Activated naive CD4-positive, alpha-beta T cell treated with anti-CD3 and anti-CD28 coated beads, Interleukin-2, amount 10 ng/mL, durations not matched to agents 7 days and 5 days (primary cell): ENCODE measurements at regions not wholly inside any gene's neighbourhood (a gene's known extent, or its start where the extent isn't known, plus 50 kb on each side); places are given as distances from the start of the nearest gene placed in this dataset.
A peak's percentile ranks its signal among the peaks of the same experiment; 100 is the strongest.

Source experiments
- CTCF ChIA-PET: fragments of 350-600 bp; sonication (Branson Sonifier 250); formaldehyde crosslinking; loops from one replicate; lab custom pipeline; 2021; ENCODE audit warnings: antibody characterized with exemption; lab: Charles Lee
- DNase-seq: peaks from one replicate; pipeline ENCODE4 v3.0.0-alpha.2; 2020
- H3K27ac Mint-ChIP-seq: one replicate; pipeline ENCODE4 v1.8.0; 2021; ENCODE audit warnings: mild to moderate bottlenecking, moderate library complexity, mixed read lengths
- H3K27me3 Mint-ChIP-seq: one replicate; pipeline ENCODE4 v1.8.0; 2021; ENCODE audit warnings: mild to moderate bottlenecking, mixed read lengths
- H3K36me3 Mint-ChIP-seq: one replicate; pipeline ENCODE4 v1.8.0; 2021; ENCODE audit warnings: mixed read lengths
- H3K4me1 Mint-ChIP-seq: one replicate; pipeline ENCODE4 v1.8.0; 2021; ENCODE audit warnings: mixed read lengths
- H3K4me3 Mint-ChIP-seq: one replicate; pipeline ENCODE4 v1.8.0; 2021; ENCODE audit warnings: mild to moderate bottlenecking, moderate library complexity, mixed read lengths
- H3K9me3 Mint-ChIP-seq: one replicate; pipeline ENCODE4 v1.8.0; 2021; ENCODE audit warnings: mixed read lengths

DNA sequence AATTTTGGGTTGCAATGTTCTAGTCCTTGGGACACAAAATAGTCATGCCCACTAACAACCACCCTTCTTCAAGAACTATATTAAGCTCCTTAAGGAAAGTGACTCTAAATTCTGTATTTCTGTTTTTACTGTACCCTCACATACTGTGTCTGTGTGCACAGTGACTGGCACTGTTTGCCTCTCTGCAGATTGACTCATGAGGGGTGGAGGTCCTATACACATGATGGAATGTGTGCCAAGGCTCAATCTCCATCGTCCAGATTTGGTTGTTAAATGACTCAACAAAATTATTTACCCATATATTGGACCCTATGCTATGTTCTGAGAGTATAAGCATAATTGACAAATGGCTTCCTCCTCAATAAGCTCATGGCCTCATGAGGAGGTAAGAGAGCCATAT, 126.6 kb upstream of the CWC22 start:
- Mint-ChIP-seq H3K36me3 (no peaks in the 10 kb centered on the region), H3K4me1 (no peaks in the 10 kb centered on the region), H3K4me3 (no peak overlapping the region), H3K9me3 (no peaks in the 10 kb centered on the region), H3K27me3 (no peaks in the 10 kb centered on the region), H3K27ac (no peak overlapping the region)
- CTCF ChIA-PET, result interaction anchor here (0.7 kb wide), 1 partner anchor 1668 kb away, joined by 3 read pairs; no protein-coding TSS in a partner anchor
- DNase-seq, result no peak

DNA sequence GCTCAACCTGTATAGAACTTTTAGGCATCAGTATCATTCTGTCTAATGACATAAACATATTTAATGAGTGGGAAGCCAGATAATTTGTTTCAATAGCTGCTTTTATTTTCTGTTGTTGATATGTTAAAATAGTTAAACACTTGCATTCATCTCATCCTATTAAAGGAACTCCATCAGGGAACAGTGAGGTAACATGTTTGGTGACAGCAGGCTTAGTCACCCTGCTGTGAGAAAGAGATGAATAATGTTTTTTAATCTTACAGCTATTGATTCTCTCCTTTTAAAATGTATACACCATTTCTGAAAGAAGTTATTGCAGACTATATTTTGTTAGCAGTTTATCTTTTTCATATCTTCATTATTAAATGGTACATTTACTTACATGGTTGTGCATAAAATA, 123.3 kb upstream of the CWC22 start:
- H3K4me1 Mint-ChIP-seq, result no peaks in the 10 kb centered on the region
- peaks cover 10% of the 10 kb centered on the region for H3K27me3 Mint-ChIP-seq
- no peaks in the 10 kb centered on the region for H3K9me3 Mint-ChIP-seq
- H3K4me3 Mint-ChIP-seq, result no peak overlapping the region
- no peak overlapping the region for H3K27ac Mint-ChIP-seq
- H3K36me3 Mint-ChIP-seq, result no peaks in the 10 kb centered on the region
- DNase-seq, result no peak
- CTCF ChIA-PET, result no interaction called here

DNA sequence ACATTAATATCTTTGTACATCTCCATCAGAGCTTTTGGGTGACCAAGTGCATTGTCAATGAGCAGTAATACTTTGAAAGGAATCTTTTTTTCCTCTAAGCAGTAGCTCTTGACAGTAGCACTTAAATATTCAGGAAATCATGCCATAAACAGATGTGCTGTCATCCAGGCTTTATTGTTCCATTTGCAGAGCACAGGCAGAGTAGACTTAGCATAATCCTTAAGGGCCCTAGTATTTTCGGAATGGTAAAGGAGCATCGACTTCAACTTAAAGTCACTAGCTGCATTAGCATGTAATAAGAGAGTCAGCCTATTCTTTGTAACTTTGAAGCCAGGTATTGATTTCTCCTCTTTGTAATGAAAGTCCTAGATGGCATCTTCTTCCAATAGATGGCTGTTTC, 121.8 kb upstream of the CWC22 start:
- no peak for DNase-seq
- H3K4me3 Mint-ChIP-seq, result no peak overlapping the region
- H3K36me3 Mint-ChIP-seq, result no peaks in the 10 kb centered on the region
- no peaks in the 10 kb centered on the region for H3K9me3 Mint-ChIP-seq
- H3K27ac Mint-ChIP-seq, result no peak overlapping the region
- CTCF ChIA-PET, result interaction anchor here (1.6 kb wide), 1 partner anchor 930 kb away, joined by 6 read pairs; no protein-coding TSS in a partner anchor
- H3K27me3 Mint-ChIP-seq, result peaks cover 11% of the 10 kb centered on the region
- no peaks in the 10 kb centered on the region for H3K4me1 Mint-ChIP-seq

DNA sequence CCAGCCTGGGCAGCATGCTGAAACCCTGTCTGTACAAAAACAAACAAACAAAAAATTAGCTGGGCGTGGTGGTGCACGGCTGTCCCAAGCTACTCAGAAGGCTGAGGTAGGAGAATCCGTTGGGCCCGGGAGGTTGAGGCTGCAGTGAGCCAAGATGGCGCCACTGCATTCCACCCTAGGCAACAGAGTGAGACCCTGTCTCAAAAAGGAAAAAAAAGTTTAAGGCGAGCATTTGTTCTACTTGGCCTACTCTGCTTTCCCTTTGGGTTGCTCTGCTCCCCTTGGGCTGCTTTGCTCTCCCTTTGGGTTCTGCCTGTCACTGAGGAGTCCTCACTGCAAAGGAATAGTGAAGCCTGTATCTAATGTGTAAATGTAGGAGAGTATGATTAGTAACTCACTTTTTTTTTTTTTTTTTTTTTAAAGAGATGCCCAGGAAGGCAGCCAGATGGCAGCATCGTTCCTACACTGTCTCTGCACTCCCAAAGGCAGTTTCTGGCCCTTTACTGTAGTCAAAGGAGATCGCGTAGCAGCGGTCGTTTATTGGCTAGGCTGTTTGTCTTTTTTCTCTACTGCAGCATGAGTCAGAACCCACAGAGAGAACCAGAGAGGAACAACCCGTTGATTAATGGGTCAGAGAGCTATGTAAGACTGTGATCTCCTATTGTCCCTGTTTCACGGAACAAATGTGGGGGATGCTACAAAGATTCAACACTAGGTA, 118.3 kb upstream of the CWC22 start:
- H3K27me3 Mint-ChIP-seq, result peaks cover 11% of the 10 kb centered on the region
- H3K4me3 Mint-ChIP-seq, result no peak overlapping the region
- no peaks in the 10 kb centered on the region for H3K36me3 Mint-ChIP-seq
- H3K27ac Mint-ChIP-seq, result no peak overlapping the region
- no peaks in the 10 kb centered on the region for H3K4me1 Mint-ChIP-seq
- peak; percentile 52 for DNase-seq
- no peaks in the 10 kb centered on the region for H3K9me3 Mint-ChIP-seq
- CTCF ChIA-PET, result interaction anchor here (0.6 to 3.9 kb wide), 4 partner anchors 11 to 934 kb away, joined by 3 to 37 read pairs (median 10); no protein-coding TSS in a partner anchor

DNA sequence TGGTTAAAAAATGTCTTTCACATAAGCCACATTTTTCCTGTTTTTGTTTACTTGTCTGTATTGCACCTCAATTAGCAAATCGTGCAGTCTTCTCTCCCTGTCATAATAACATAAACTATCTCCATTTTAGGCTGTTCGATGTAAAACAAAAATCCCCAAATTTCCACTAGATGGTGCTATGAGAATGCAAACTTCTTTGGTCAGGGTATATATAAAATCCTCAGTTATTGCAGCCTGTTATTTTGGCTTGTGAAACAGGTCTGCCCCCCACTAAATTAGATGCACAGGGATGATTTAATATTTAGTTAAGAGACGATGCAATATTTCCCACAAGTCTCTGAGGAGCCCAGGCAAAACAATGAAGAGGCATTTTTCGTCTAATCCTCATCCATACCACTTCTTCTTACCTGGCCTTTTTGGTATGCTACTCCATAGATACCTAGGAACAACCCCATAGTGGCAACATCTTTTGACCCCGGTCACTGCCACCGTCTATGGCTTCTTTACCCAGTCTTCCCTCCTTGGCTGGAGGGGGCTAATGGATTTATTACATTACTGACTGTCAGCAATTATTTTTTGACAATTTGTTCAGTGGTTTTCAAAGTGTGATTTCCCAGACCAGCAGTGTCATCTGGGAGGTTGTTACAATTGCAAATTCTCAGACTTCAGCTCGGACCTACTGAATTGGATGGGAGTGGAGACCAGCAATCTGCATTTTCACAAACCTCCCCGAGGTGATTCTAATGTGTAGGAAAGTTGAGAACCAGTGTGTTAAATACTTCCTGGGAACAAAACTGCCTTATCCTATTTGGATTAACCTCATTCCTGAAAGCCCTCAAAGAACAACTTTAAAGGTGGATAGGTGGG, 117.4 kb upstream of the CWC22 start:
- Mint-ChIP-seq H3K27ac (no peak overlapping the region), H3K36me3 (no peaks in the 10 kb centered on the region), H3K4me3 (no peak overlapping the region), H3K4me1 (no peaks in the 10 kb centered on the region), H3K9me3 (no peaks in the 10 kb centered on the region), H3K27me3 (peaks cover 11% of the 10 kb centered on the region)
- no peak for DNase-seq
- CTCF ChIA-PET, result interaction anchor here (0.6 to 3.9 kb wide), 6 partner anchors 11 to 1372 kb away, joined by 3 to 37 read pairs (median 4); no protein-coding TSS in a partner anchor

DNA sequence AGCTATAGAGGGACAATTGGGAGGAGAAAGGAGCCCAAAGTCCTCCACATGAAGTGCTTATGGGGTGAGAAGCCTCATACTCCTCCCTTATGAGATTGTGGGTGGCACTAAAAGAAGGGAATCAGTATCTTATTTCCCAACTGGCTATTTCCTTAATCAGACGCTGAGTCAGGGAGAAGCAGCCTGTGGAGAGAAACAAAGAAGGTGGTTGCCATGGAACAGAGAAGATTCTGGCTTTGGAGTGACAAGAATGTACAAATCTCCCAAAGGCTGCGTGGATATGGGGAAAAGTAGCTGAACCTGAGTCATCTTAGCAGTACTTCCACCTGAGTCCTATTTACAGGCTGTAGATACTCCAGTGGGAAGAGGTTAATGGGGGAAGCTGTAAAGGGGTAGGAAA, 115.8 kb upstream of the CWC22 start:
- Mint-ChIP-seq H3K4me1 (no peaks in the 10 kb centered on the region), H3K36me3 (no peaks in the 10 kb centered on the region), H3K9me3 (no peaks in the 10 kb centered on the region), H3K27me3 (peaks cover 15% of the 10 kb centered on the region), H3K4me3 (no peak overlapping the region), H3K27ac (no peak overlapping the region)
- CTCF ChIA-PET, result interaction anchor here (0.7 to 3.9 kb wide), 4 partner anchors 9 to 944 kb away, joined by 3 to 37 read pairs (median 12); no protein-coding TSS in a partner anchor
- no peak for DNase-seq

DNA sequence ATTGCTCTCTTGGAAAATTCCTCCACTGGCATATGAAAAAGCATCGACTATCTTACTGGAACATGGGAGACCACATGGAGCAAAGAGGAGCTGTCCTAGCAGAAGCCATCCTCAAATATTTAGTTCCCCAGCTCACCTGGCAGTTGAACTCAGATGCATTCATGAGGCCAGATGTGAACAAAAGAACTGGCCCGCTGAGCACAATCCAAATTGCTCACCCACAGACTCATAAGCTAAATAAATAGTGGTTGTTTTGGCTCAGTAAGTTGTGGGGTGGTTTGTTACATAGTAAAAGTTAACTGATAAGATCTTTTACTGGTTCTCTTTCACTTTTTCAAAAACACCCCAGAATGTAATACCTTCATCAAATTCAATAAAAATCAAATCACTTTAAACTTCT, 108.6 kb upstream of the CWC22 start:
- DNase-seq, result no peak
- H3K27ac Mint-ChIP-seq, result no peak overlapping the region
- no peaks in the 10 kb centered on the region for H3K9me3 Mint-ChIP-seq
- no peaks in the 10 kb centered on the region for H3K36me3 Mint-ChIP-seq
- no peaks in the 10 kb centered on the region for H3K4me1 Mint-ChIP-seq
- peaks cover 4% of the 10 kb centered on the region for H3K27me3 Mint-ChIP-seq
- no peak overlapping the region for H3K4me3 Mint-ChIP-seq
- CTCF ChIA-PET, result interaction anchor here (3.3 kb wide), 1 partner anchor 9 kb away, joined by 18 read pairs; no protein-coding TSS in a partner anchor

DNA sequence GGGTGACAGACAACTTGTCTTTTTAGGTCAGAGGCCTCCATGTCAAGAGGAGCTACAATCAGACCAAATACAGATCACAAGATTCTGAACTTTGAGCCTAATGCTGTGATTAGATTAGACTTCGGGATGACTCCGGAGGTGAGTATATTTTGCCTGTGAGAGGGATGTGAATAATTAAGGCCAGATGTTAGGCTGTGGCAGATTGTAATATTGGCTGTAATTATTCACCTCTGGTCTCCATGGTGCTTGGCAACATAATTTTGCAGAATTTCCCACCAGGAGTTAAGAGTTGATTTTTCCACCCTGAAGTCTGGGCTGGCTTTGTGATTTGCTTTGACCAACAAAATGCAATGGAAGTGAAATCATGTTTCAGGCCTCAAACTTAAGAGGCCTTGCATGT, 108.2 kb upstream of the CWC22 start:
- Mint-ChIP-seq H3K27me3 (peaks cover 4% of the 10 kb centered on the region), H3K9me3 (no peaks in the 10 kb centered on the region), H3K4me3 (no peak overlapping the region), H3K4me1 (no peaks in the 10 kb centered on the region), H3K27ac (no peak overlapping the region), H3K36me3 (no peaks in the 10 kb centered on the region)
- no peak for DNase-seq
- CTCF ChIA-PET, result interaction anchor here (3.3 kb wide), 1 partner anchor 9 kb away, joined by 18 read pairs; no protein-coding TSS in a partner anchor

DNA sequence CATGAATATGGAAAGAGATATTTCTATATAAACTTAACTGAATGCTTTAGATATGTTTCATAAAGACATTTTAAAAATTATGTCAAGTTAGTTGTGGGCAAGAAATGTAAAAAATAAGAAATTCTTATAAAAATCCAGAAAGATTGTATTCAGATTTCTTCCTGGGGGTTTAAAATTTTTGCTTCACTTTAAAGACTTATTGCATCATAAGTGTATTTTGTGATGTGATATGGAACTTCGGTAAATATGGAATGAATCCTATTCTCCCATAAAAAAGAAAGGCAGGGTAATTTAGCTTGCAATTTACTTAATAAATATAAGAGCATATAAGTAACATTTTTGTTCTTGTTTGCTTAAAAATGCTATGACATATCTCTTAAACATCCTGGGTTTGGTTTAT, 104.8 kb upstream of the CWC22 start:
- Mint-ChIP-seq H3K9me3 (no peaks in the 10 kb centered on the region), H3K27ac (no peak overlapping the region), H3K27me3 (no peaks in the 10 kb centered on the region), H3K4me1 (no peaks in the 10 kb centered on the region), H3K36me3 (no peaks in the 10 kb centered on the region), H3K4me3 (no peak overlapping the region)
- no peak for DNase-seq
- CTCF ChIA-PET, result no interaction called here

DNA sequence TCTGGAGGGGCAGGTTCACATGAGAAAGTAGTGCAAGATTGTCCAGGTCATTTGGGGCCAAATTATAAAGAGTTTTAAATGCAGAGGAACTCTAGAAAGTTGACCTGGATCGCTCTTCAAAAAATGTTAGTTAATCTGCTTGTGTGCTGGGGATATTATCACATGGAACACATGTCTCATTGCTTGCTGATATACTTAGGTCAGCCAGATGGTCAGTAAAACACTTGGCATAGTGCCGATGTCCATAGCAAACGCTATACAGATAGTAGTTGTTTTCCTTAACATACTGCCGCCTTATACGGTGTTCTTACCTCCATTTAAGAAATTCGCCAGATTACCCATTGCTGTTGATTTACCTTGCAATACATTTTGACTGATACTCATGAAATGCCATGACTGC, 103.4 kb upstream of the CWC22 start:
- no peak for DNase-seq
- H3K36me3 Mint-ChIP-seq, result no peaks in the 10 kb centered on the region
- H3K4me3 Mint-ChIP-seq, result no peak overlapping the region
- H3K9me3 Mint-ChIP-seq, result no peaks in the 10 kb centered on the region
- no peak overlapping the region for H3K27ac Mint-ChIP-seq
- CTCF ChIA-PET, result no interaction called here
- H3K4me1 Mint-ChIP-seq, result no peaks in the 10 kb centered on the region
- no peaks in the 10 kb centered on the region for H3K27me3 Mint-ChIP-seq

DNA sequence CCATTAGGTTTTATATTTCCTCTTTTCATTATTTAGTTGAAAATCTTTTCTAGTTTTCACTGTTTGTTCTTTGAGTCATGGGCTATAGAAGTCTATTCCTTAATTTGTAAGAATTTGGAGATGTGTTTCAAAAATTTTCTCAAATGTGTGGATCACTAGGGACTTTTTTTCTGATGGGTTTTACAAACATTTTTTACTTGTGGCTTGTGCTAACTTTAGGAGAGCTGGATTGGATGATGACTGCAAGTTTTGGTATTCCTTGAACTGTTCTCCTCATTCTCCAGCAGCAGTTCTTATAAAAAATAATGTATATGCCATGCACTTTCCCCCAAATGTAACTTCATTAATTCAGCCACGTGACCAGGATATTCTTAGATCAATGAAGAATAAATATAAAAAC, 94.7 kb upstream of the CWC22 start:
- no peak overlapping the region for H3K4me3 Mint-ChIP-seq
- H3K9me3 Mint-ChIP-seq, result no peaks in the 10 kb centered on the region
- CTCF ChIA-PET, result no interaction called here
- no peaks in the 10 kb centered on the region for H3K27me3 Mint-ChIP-seq
- H3K36me3 Mint-ChIP-seq, result no peaks in the 10 kb centered on the region
- H3K27ac Mint-ChIP-seq, result no peak overlapping the region
- no peaks in the 10 kb centered on the region for H3K4me1 Mint-ChIP-seq
- no peak for DNase-seq

DNA sequence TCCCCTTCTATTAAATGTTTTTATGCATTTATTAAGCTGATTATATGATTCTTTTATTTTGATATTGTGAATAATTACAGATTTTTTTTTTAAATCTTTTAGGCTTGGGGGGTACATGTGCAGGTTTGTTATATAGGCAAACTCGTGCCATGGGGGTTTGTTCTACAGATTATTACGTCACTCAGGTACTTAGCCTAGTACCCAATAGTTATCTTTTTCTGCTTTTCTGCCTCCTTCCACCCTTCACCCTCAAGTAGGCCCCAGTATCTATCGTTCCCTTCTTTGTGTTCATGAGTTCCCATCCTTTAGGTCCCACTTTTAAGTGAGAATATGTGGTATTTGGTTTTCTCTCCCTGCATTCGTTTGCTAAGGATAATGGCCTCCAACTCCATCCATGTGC, 92.2 kb upstream of the CWC22 start:
- H3K4me3 Mint-ChIP-seq, result no peak overlapping the region
- H3K9me3 Mint-ChIP-seq, result no peaks in the 10 kb centered on the region
- no peaks in the 10 kb centered on the region for H3K27me3 Mint-ChIP-seq
- CTCF ChIA-PET, result no interaction called here
- H3K27ac Mint-ChIP-seq, result no peak overlapping the region
- no peak for DNase-seq
- no peaks in the 10 kb centered on the region for H3K36me3 Mint-ChIP-seq
- H3K4me1 Mint-ChIP-seq, result no peaks in the 10 kb centered on the region

DNA sequence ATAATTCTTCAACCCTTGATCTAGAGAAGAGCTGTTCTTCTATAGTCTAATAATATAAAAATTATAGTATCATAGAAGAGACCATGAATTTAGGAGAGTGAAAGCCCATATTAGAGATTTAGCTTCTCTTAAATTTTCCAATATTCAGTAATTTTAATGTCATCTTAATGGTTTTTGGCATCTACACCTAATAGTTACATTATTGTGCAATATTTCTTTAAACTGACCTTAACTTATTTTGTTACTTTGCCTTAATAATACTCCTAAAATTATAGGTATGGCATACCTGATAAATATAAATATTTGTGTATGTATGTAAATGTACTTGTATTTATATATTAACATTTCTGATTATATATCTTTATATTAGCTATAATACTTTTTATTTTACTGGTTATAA, 78.0 kb upstream of the CWC22 start:
- Mint-ChIP-seq H3K27ac (no peak overlapping the region), H3K36me3 (no peaks in the 10 kb centered on the region), H3K27me3 (no peaks in the 10 kb centered on the region), H3K4me1 (no peaks in the 10 kb centered on the region), H3K9me3 (no peaks in the 10 kb centered on the region), H3K4me3 (no peak overlapping the region)
- CTCF ChIA-PET, result no interaction called here
- DNase-seq, result no peak

DNA sequence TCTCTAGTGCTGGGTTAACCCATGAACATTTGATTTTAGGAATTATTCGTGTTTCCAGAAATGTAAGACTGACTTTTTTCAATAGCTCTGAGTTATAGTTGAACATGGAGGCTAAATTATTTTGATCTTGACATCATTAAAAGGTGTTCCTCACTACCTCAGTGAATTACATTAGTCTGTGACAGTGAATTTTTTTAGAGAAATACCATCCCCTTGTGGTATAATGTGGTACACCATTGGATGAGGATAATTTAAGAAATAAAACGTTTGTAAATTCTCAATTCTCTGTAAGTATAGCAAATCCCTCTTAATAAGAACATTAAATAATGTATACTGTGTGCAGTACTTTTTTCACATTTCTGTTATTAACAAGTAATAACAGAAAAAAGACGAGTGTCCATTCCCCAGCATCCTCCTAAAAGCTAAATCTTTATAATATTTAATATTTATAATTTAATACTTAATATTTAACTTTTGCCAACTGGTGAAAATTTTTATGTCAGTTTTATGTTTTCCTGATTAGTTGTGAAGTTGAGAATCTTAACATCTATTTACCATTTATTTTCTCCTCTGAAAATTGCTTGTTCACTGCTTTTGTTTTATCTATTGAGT, 70.3 kb upstream of the CWC22 start:
- no peaks in the 10 kb centered on the region for H3K27me3 Mint-ChIP-seq
- H3K36me3 Mint-ChIP-seq, result no peaks in the 10 kb centered on the region
- no peaks in the 10 kb centered on the region for H3K9me3 Mint-ChIP-seq
- H3K27ac Mint-ChIP-seq, result no peak overlapping the region
- CTCF ChIA-PET, result no interaction called here
- H3K4me3 Mint-ChIP-seq, result no peak overlapping the region
- no peaks in the 10 kb centered on the region for H3K4me1 Mint-ChIP-seq
- no peak for DNase-seq
